ENCODE measurements at regions not wholly inside any gene's neighbourhood (a gene's known extent, or its start where the extent isn't known, plus 50 kb on each side); places are given as distances from the start of the nearest gene placed in this dataset.

DNA sequence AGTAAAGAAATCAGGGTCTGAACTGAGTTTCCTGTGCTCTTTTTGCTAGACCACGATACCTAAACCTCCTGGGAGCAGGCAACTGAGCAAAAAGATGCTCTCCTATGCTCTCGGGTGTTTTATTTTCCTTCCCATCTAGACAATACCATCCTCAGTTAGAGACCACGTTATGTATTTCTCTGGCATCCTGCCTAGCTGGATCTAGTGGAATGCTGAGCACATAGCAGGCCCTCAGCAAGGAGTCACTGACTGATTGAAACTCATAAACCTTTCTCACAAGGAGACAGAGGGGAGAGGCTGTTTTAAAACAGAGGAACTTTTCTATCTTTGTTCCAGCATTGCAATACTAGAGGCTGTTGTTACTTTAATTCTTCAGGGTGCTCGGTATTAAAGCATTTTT, 168.0 kb downstream of the CYYR1 start:
- TF ChIP-seq, protein P1, sequence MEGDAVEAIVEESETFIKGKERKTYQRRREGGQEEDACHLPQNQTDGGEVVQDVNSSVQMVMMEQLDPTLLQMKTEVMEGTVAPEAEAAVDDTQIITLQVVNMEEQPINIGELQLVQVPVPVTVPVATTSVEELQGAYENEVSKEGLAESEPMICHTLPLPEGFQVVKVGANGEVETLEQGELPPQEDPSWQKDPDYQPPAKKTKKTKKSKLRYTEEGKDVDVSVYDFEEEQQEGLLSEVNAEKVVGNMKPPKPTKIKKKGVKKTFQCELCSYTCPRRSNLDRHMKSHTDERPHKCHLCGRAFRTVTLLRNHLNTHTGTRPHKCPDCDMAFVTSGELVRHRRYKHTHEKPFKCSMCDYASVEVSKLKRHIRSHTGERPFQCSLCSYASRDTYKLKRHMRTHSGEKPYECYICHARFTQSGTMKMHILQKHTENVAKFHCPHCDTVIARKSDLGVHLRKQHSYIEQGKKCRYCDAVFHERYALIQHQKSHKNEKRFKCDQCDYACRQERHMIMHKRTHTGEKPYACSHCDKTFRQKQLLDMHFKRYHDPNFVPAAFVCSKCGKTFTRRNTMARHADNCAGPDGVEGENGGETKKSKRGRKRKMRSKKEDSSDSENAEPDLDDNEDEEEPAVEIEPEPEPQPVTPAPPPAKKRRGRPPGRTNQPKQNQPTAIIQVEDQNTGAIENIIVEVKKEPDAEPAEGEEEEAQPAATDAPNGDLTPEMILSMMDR (conservative IDR thresholded peaks at IDR 0.05; ENCODE audit: low read depth, low read length): no peak
- TF ChIP-seq EZH2 (IDR thresholded peaks at IDR 0.05; ENCODE audit: low read length, unreplicated experiment) (no peak), EZH2phosphoT487 (IDR thresholded peaks at IDR 0.05; ENCODE audit: borderline replicate concordance, low read length) (no peak)
